ENCODE measurements at regions not wholly inside any gene's neighbourhood (a gene's known extent, or its start where the extent isn't known, plus 50 kb on each side); places are given as distances from the start of the nearest gene placed in this dataset.

- H3K4me1 Mint-ChIP-seq = no peaks in the 10 kb centered on the region
- POLR2A ChIA-PET = no interaction called here
- H3K27me3 Mint-ChIP-seq = no peaks in the 10 kb centered on the region
- ATAC-seq = no peak
- no peak for DNase-seq
- H3K4me3 Mint-ChIP-seq = no peak overlapping the region
- no peaks in the 10 kb centered on the region for H3K36me3 Mint-ChIP-seq
- H3K9me3 Mint-ChIP-seq = peaks cover 0 to 15% (median 0%) of the 10 kb centered on the region in 9 donors
- no peak overlapping the region for H3K27ac Mint-ChIP-seq
Observed at GRCh38 chr6:48809245-48809644, 653.8 kb downstream of the MMUT start.

GRCh38 chr6:48798296-48798695 is 664.8 kb downstream of the MMUT start:
- no peaks in the 10 kb centered on the region for H3K27me3 Mint-ChIP-seq
- H3K27ac Mint-ChIP-seq = no peak overlapping the region
- H3K36me3 Mint-ChIP-seq = no peaks in the 10 kb centered on the region
- peaks cover 0 to 17% (median 1%) of the 10 kb centered on the region in 9 donors for H3K9me3 Mint-ChIP-seq
- no peak overlapping the region for H3K4me3 Mint-ChIP-seq
- no peak for DNase-seq
- ATAC-seq = no peak
- POLR2A ChIA-PET = no interaction called here
- no peaks in the 10 kb centered on the region for H3K4me1 Mint-ChIP-seq

GRCh38 chr6:48782225-48782624 is 671.2 kb upstream of the PTCHD4 start:
- Mint-ChIP-seq H3K36me3 (no peaks in the 10 kb centered on the region), H3K27me3 (no peaks in the 10 kb centered on the region), H3K9me3 (peaks cover 0 to 41% (median 3%) of the 10 kb centered on the region in 9 donors), H3K4me3 (no peak overlapping the region), H3K4me1 (no peaks in the 10 kb centered on the region), H3K27ac (no peak overlapping the region)
- no peak for ATAC-seq
- no peak for DNase-seq
- POLR2A ChIA-PET = no interaction called here

- H3K9me3 Mint-ChIP-seq = peaks cover 0 to 33% (median 1%) of the 10 kb centered on the region in 9 donors
- no peak overlapping the region for H3K4me3 Mint-ChIP-seq
- H3K27ac Mint-ChIP-seq = no peak overlapping the region
- ATAC-seq (no peak), DNase-seq (no peak)
- H3K27me3 Mint-ChIP-seq = no peaks in the 10 kb centered on the region
- no peaks in the 10 kb centered on the region for H3K4me1 Mint-ChIP-seq
- H3K36me3 Mint-ChIP-seq = no peaks in the 10 kb centered on the region
- POLR2A ChIA-PET = no interaction called here
Observed at GRCh38 chr6:48777411-48777810, 666.4 kb upstream of the PTCHD4 start.

- H3K9me3 Mint-ChIP-seq = peaks cover 0 to 14% (median 1%) of the 10 kb centered on the region in 9 donors
- H3K4me1 Mint-ChIP-seq = no peaks in the 10 kb centered on the region
- POLR2A ChIA-PET = no interaction called here
- ATAC-seq (no peak), DNase-seq (no peak)
- no peak overlapping the region for H3K27ac Mint-ChIP-seq
- no peak overlapping the region for H3K4me3 Mint-ChIP-seq
- no peaks in the 10 kb centered on the region for H3K36me3 Mint-ChIP-seq
- H3K27me3 Mint-ChIP-seq = no peaks in the 10 kb centered on the region
Observed at GRCh38 chr6:48775157-48775556, 664.2 kb upstream of the PTCHD4 start.

- peaks cover 0 to 7% (median 1%) of the 10 kb centered on the region in 9 donors for H3K9me3 Mint-ChIP-seq
- no peaks in the 10 kb centered on the region for H3K36me3 Mint-ChIP-seq
- H3K4me1 Mint-ChIP-seq = no peaks in the 10 kb centered on the region
- no peak overlapping the region for H3K27ac Mint-ChIP-seq
- no peak for DNase-seq
- H3K4me3 Mint-ChIP-seq = no peak overlapping the region
- ATAC-seq = no peak
- POLR2A ChIA-PET = no interaction called here
- H3K27me3 Mint-ChIP-seq = no peaks in the 10 kb centered on the region
Observed at GRCh38 chr6:48774276-48774675, 663.3 kb upstream of the PTCHD4 start.

- H3K9me3 Mint-ChIP-seq = peaks cover 0 to 3% (median 0%) of the 10 kb centered on the region in 9 donors
- no peak overlapping the region for H3K27ac Mint-ChIP-seq
- H3K27me3 Mint-ChIP-seq = no peaks in the 10 kb centered on the region
- POLR2A ChIA-PET = no interaction called here
- no peak overlapping the region for H3K4me3 Mint-ChIP-seq
- no peaks in the 10 kb centered on the region for H3K36me3 Mint-ChIP-seq
- ATAC-seq = no peak
- DNase-seq = no peak
- no peaks in the 10 kb centered on the region for H3K4me1 Mint-ChIP-seq
Observed at GRCh38 chr6:48766349-48766748, 655.4 kb upstream of the PTCHD4 start.

GRCh38 chr6:48765352-48765961 is 654.5 kb upstream of the PTCHD4 start:
- Mint-ChIP-seq H3K4me1 (no peaks in the 10 kb centered on the region), H3K4me3 (no peak overlapping the region), H3K36me3 (no peaks in the 10 kb centered on the region), H3K27ac (no peak overlapping the region), H3K27me3 (no peaks in the 10 kb centered on the region), H3K9me3 (peaks cover 0 to 5% (median 0%) of the 10 kb centered on the region in 9 donors)
- ATAC-seq (no peak), DNase-seq (no peak)
- POLR2A ChIA-PET = no interaction called here

- H3K27ac Mint-ChIP-seq = no peak overlapping the region
- H3K36me3 Mint-ChIP-seq = no peaks in the 10 kb centered on the region
- no peaks in the 10 kb centered on the region for H3K27me3 Mint-ChIP-seq
- H3K9me3 Mint-ChIP-seq = peaks cover 0 to 11% (median 4%) of the 10 kb centered on the region in 9 donors
- POLR2A ChIA-PET = no interaction called here
- no peak overlapping the region for H3K4me3 Mint-ChIP-seq
- H3K4me1 Mint-ChIP-seq = no peaks in the 10 kb centered on the region
- no peak for DNase-seq
- no peak for ATAC-seq
Observed at GRCh38 chr6:48764286-48765044, 653.5 kb upstream of the PTCHD4 start.

GRCh38 chr6:48757661-48758060 is 646.7 kb upstream of the PTCHD4 start:
- no peak for ATAC-seq
- no peaks in the 10 kb centered on the region for H3K4me1 Mint-ChIP-seq
- no peaks in the 10 kb centered on the region for H3K27me3 Mint-ChIP-seq
- peaks cover 2 to 22% (median 9%) of the 10 kb centered on the region in 9 donors for H3K9me3 Mint-ChIP-seq
- POLR2A ChIA-PET = no interaction called here
- no peak overlapping the region for H3K27ac Mint-ChIP-seq
- DNase-seq = no peak
- H3K36me3 Mint-ChIP-seq = no peaks in the 10 kb centered on the region
- no peak overlapping the region for H3K4me3 Mint-ChIP-seq

GRCh38 chr6:48755315-48755714 is 644.3 kb upstream of the PTCHD4 start:
- Mint-ChIP-seq H3K4me1 (no peaks in the 10 kb centered on the region), H3K27me3 (no peaks in the 10 kb centered on the region), H3K4me3 (no peak overlapping the region), H3K27ac (no peak overlapping the region), H3K36me3 (no peaks in the 10 kb centered on the region), H3K9me3 (peaks cover 2 to 25% (median 9%) of the 10 kb centered on the region in 9 donors)
- no peak for DNase-seq
- POLR2A ChIA-PET = no interaction called here
- no peak for ATAC-seq

- Mint-ChIP-seq H3K27me3 (no peaks in the 10 kb centered on the region), H3K36me3 (no peaks in the 10 kb centered on the region), H3K4me3 (no peak overlapping the region), H3K4me1 (no peaks in the 10 kb centered on the region), H3K9me3 (peaks cover 0 to 19% (median 9%) of the 10 kb centered on the region in 9 donors), H3K27ac (no peak overlapping the region)
- DNase-seq (no peak), ATAC-seq (no peak)
- POLR2A ChIA-PET = no interaction called here
Observed at GRCh38 chr6:48754641-48755040, 643.6 kb upstream of the PTCHD4 start.

GRCh38 chr6:48750861-48751260 is 639.9 kb upstream of the PTCHD4 start:
- Mint-ChIP-seq H3K9me3 (peaks cover 0 to 18% (median 6%) of the 10 kb centered on the region in 9 donors), H3K4me3 (no peak overlapping the region), H3K4me1 (no peaks in the 10 kb centered on the region), H3K27me3 (no peaks in the 10 kb centered on the region), H3K27ac (no peak overlapping the region), H3K36me3 (no peaks in the 10 kb centered on the region)
- POLR2A ChIA-PET = no interaction called here
- DNase-seq (no peak), ATAC-seq (no peak)

- Mint-ChIP-seq H3K36me3 (no peaks in the 10 kb centered on the region), H3K4me3 (no peak overlapping the region), H3K27me3 (no peaks in the 10 kb centered on the region), H3K27ac (no peak overlapping the region), H3K9me3 (peaks cover 0 to 19% (median 7%) of the 10 kb centered on the region in 9 donors), H3K4me1 (no peaks in the 10 kb centered on the region)
- no peak for DNase-seq
- POLR2A ChIA-PET = no interaction called here
- no peak for ATAC-seq
Observed at GRCh38 chr6:48747471-48747870, 636.5 kb upstream of the PTCHD4 start.

All from naive thymus-derived CD8-positive, alpha-beta T cell (primary cell).